B cell (primary cell): ENCODE measurements at regions not wholly inside any gene's neighbourhood (a gene's known extent, or its start where the extent isn't known, plus 50 kb on each side); places are given as distances from the start of the nearest gene placed in this dataset.

Experiments
- EZH2 ChIP-seq: IDR thresholded peaks from 2 replicates; pipeline ENCODE4 v1.6.1; 2012; ENCODE audit warnings: borderline replicate concordance, low read depth, mild to moderate bottlenecking, moderate library complexity, low read length; ENCODE audit not compliant: insufficient read depth, poor library complexity, severe bottlenecking
- TF ChIP-seq, protein P1 (sequence below): fragments of 200-600 bp; IDR thresholded peaks from one replicate; pipeline ENCODE4 v1.8.0; 2022; ENCODE audit warnings: antibody characterized with exemption, mild to moderate bottlenecking

GRCh38 chr18:22543769-22544168, 126.1 kb upstream of the CTAGE1 start:
- TF ChIP-seq, protein P1, sequence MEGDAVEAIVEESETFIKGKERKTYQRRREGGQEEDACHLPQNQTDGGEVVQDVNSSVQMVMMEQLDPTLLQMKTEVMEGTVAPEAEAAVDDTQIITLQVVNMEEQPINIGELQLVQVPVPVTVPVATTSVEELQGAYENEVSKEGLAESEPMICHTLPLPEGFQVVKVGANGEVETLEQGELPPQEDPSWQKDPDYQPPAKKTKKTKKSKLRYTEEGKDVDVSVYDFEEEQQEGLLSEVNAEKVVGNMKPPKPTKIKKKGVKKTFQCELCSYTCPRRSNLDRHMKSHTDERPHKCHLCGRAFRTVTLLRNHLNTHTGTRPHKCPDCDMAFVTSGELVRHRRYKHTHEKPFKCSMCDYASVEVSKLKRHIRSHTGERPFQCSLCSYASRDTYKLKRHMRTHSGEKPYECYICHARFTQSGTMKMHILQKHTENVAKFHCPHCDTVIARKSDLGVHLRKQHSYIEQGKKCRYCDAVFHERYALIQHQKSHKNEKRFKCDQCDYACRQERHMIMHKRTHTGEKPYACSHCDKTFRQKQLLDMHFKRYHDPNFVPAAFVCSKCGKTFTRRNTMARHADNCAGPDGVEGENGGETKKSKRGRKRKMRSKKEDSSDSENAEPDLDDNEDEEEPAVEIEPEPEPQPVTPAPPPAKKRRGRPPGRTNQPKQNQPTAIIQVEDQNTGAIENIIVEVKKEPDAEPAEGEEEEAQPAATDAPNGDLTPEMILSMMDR: no peak
- TF ChIP-seq EZH2: no peak
